ENCODE measurements at regions not wholly inside any gene's neighbourhood (a gene's known extent, or its start where the extent isn't known, plus 50 kb on each side); places are given as distances from the start of the nearest gene placed in this dataset.

DNA sequence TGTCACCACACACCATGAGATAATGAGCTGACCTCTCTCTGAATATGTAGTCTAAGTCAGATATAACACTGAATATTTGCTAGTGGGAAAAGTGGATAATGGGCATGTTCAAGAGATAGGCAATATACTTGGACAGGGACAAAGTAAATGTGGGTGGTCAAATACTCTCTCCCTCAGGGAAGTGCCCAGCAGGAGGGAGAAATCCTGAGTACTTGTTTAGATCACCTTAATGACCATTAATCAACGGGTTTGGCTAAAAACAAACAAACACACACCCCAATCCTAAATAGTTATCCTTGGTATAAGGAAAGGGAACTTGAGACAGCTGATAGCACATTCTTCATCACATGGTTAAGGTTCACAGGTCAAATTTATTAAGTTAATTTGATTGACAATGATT is 933.5 kb downstream of the C4orf33 start:
- Histone ChIP-seq H3K27me3 (replicated peaks in 1 of 2; ENCODE audit: control insufficient read depth in 2 of 2, insufficient read depth in 2 of 2, low read length in 1 of 2) (no peaks in the 10 kb centered on the region), H4K20me1 (ENCODE audit: control insufficient read depth, insufficient read depth) (no peaks in the 10 kb centered on the region), H3K4me1 (ENCODE audit: control insufficient read depth, insufficient read depth, low read length) (no peaks in the 10 kb centered on the region), H3K9me3 (replicated peaks; ENCODE audit: control insufficient read depth, insufficient read depth, low read length) (no peaks in the 10 kb centered on the region), H3K4me2 (ENCODE audit: control insufficient read depth, insufficient read depth) (no peak overlapping the region), H3K4me3 (no peak overlapping the region), H3K9ac (ENCODE audit: control insufficient read depth, insufficient read depth, low read length) (no peak overlapping the region), H3K27ac (ENCODE audit: control insufficient read depth, insufficient read depth) (no peak overlapping the region), H3K36me3 (ENCODE audit: control insufficient read depth in 2 of 2, insufficient read depth in 2 of 2, low read length in 1 of 2) (no peaks in the 10 kb centered on the region), H2AFZ (ENCODE audit: control insufficient read depth, low read depth, low read length) (no peak overlapping the region), H3K79me2 (ENCODE audit: control insufficient read depth, insufficient read depth, low read length) (no peaks in the 10 kb centered on the region)
- RAD21 ChIA-PET (ENCODE audit: unreplicated experiment), result interaction anchor here (1.2 to 2.4 kb wide), 2 partner anchors 36 to 95 kb away, joined by 4 to 16 read pairs; no protein-coding TSS in a partner anchor
- BruUV-seq (replicated peaks), result no TSS peak
- ATAC-seq, result no peak
- TF ChIP-seq HDGF (IDR thresholded peaks at IDR 0.05), result no peak
- TF ChIP-seq ATF7 (IDR thresholded peaks at IDR 0.05; ENCODE audit: low read depth), result no peak
- TF ChIP-seq HSF1 (IDR thresholded peaks at IDR 0.05; ENCODE audit: low read depth, low read length), result no peak
- no peak for TF ChIP-seq SPI1 (IDR thresholded peaks at IDR 0.05; ENCODE audit: borderline replicate concordance, insufficient read depth, low read depth, low read length)
- no peak for TF ChIP-seq ZNF384 (IDR thresholded peaks at IDR 0.05; ENCODE audit: borderline replicate concordance, low read depth, low read length)
- TF ChIP-seq NBN (IDR thresholded peaks at IDR 0.05), result no peak
- no peak for TF ChIP-seq FOXK2 (IDR thresholded peaks at IDR 0.05)
- in situ Hi-C loops (cut with MboI) (no loop called here), intact Hi-C loops (cut with micrococcal nuclease; ENCODE audit: unreplicated experiment) (no loop called here)
- POLR2A ChIA-PET, result interaction anchor here (0.5 kb wide), 1 partner anchor 59 kb away, joined by 3 read pairs; no protein-coding TSS in a partner anchor
- 0% methylated on average over 1 of the region's 1 CpG for WGBS (ENCODE audit: insufficient coverage, insufficient replicate concordance, low lambda C conversion rate, missing lambda C conversion rate)
- SMC1A ChIA-PET (ENCODE audit: uncharacterized antibody, unreplicated experiment), result interaction anchor here (1.1 to 1.9 kb wide), 2 partner anchors 12 to 37 kb away, joined by 7 to 8 read pairs; no protein-coding TSS in a partner anchor
- CTCF ChIA-PET, result interaction anchor here (0.8 kb wide), 1 partner anchor 11 kb away, joined by 3 read pairs; no protein-coding TSS in a partner anchor
- no peak for DNase-seq (ENCODE audit: low read depth, low spot score)
- no peak for FAIRE-seq

Measured in GM12878 (cell line).